HepG2 (cell line): ENCODE measurements at regions not wholly inside any gene's neighbourhood (a gene's known extent, or its start where the extent isn't known, plus 50 kb on each side); places are given as distances from the start of the nearest gene placed in this dataset.

Experiments used
- DNMT3B ChIP-seq: conservative IDR thresholded peaks from 2 replicates; pipeline ENCODE4 v1.6.1; 2016; ENCODE audit warnings: missing biosample characterization, control low read depth
- GABPB1 ChIP-seq: IDR thresholded peaks from 2 replicates; pipeline ENCODE4 v1.6.1; 2016; ENCODE audit warnings: mild to moderate bottlenecking, missing genetic modification reagents, moderate library complexity, missing compliant biosample characterization
- HDAC2 ChIP-seq: sonication (generic); formaldehyde crosslinking; IDR thresholded peaks from 2 replicates; pipeline ENCODE4 v1.4.0; 2020; ENCODE audit warnings: missing genetic modification reagents
- HNF4A ChIP-seq: sonication (generic); formaldehyde crosslinking; IDR thresholded peaks from 2 replicates; pipeline ENCODE4 v1.4.0; 2020; ENCODE audit warnings: missing genetic modification reagents
- MATR3 ChIP-seq: sonication (generic); formaldehyde crosslinking; IDR thresholded peaks from 2 replicates; pipeline ENCODE4 v1.4.0; 2020; ENCODE audit warnings: missing genetic modification reagents
- MYNN ChIP-seq: sonication (generic); formaldehyde crosslinking; IDR thresholded peaks from 2 replicates; pipeline ENCODE4 v1.4.0; 2020; ENCODE audit warnings: mild to moderate bottlenecking, low read depth, missing genetic modification reagents
- MZF1 ChIP-seq: sonication (generic); formaldehyde crosslinking; IDR thresholded peaks from 2 replicates; pipeline ENCODE4 v1.8.1; 2023; ENCODE audit warnings: mild to moderate bottlenecking, missing genetic modification reagents, borderline replicate concordance
- NCOA5 ChIP-seq: sonication (generic); formaldehyde crosslinking; IDR thresholded peaks from 2 replicates; pipeline ENCODE4 v1.4.0; 2020; ENCODE audit warnings: missing genetic modification reagents
- POGZ ChIP-seq: sonication (generic); formaldehyde crosslinking; IDR thresholded peaks from 2 replicates; pipeline ENCODE4 v1.4.0; 2020; ENCODE audit warnings: mild to moderate bottlenecking, missing genetic modification reagents
- SAP130 ChIP-seq: IDR thresholded peaks from 2 replicates; pipeline ENCODE4 v1.6.1; 2016; ENCODE audit warnings: low read depth
- SNAPC2 ChIP-seq: sonication (generic); formaldehyde crosslinking; IDR thresholded peaks from 2 replicates; pipeline ENCODE4 v1.8.1; 2022; ENCODE audit warnings: mild to moderate bottlenecking, missing genetic modification reagents
- ZBTB44 ChIP-seq: sonication (generic); formaldehyde crosslinking; IDR thresholded peaks from 2 replicates; pipeline ENCODE4 v1.4.0; 2020; ENCODE audit warnings: missing genetic modification reagents
- ZFP36L1 ChIP-seq: sonication (generic); formaldehyde crosslinking; IDR thresholded peaks from 2 replicates; pipeline ENCODE4 v1.8.0; 2022; ENCODE audit warnings: mild to moderate bottlenecking, missing genetic modification reagents, moderate library complexity
- ZMYM3 ChIP-seq: sonication (generic); formaldehyde crosslinking; IDR thresholded peaks from 2 replicates; pipeline ENCODE4 v1.5.1; 2020; ENCODE audit warnings: mild to moderate bottlenecking, missing genetic modification reagents
- ZNF234 ChIP-seq: sonication (generic); formaldehyde crosslinking; conservative IDR thresholded peaks from 2 replicates; pipeline ENCODE4 v1.5.1; 2020; ENCODE audit warnings: mild to moderate bottlenecking, missing genetic modification reagents
- ZNF296 ChIP-seq: sonication (generic); formaldehyde crosslinking; conservative IDR thresholded peaks from 2 replicates; pipeline ENCODE4 v1.5.0; 2020; ENCODE audit warnings: mild to moderate bottlenecking, missing genetic modification reagents
- ZNF782 ChIP-seq: sonication (generic); formaldehyde crosslinking; IDR thresholded peaks from 2 replicates; pipeline ENCODE4 v1.4.0; 2020; ENCODE audit warnings: missing genetic modification reagents, mild to moderate bottlenecking, borderline replicate concordance
- TF ChIP-seq, protein P1 (sequence below): sonication (generic); formaldehyde crosslinking; IDR thresholded peaks from 2 replicates; pipeline ENCODE4 v1.9.0; 2021; ENCODE audit warnings: mild to moderate bottlenecking, missing genetic modification reagents

DNA sequence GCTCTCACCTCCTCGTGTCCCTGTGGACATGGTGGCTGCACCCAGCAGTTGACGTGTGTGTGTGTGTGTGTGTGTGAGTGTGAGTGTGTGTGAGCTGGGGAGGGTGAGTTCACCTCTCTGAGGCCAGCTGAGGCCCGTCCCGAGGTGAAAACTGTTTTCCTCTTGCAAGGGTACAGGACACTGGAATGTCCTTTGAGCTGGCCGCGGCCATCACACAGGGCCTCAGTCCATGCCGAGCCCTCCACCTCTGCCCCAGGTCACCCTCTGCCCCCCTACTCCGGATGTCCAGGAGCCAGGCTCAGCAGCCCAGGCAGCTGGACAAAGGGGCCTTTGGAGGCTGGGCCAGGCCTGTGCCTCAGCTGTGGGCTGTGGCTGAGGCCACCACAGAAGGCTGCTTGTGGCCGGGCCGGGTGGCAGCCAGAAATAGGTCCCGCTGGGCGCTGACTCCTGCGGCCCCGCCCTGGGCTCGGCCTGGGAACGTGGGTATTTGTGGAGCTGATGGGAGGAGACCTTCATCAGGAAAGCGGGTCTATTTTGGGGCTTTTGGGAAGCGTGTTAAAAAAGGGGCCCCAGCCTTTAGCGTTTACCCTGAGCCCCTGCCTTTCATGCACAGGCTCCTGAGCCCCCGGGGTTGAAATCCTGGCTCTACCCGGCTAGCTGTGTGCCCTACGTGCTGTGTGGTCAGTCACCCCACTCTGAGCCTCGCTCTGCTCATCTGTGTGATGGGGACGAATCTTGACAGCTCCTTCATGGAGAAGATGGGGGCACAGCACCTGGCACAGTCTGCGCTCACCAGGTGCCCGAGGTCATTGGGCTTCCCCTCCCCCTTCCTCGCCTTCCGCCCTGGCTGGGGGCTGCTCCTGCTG, 75.1 kb upstream of the IER5L start (continued):
- TF ChIP-seq ZNF234 = no peak
- TF ChIP-seq SAP130 (CRISPR knock-in tag) = peak; percentile 87
- no peak for TF ChIP-seq ZNF782
- TF ChIP-seq MYNN (CRISPR knock-in tag) = no peak
- peak; percentile 68 for TF ChIP-seq HDAC2 (CRISPR knock-in tag)
- TF ChIP-seq ZBTB44 (CRISPR knock-in tag) = no peak
- peak; percentile 73; the same call in 1 of the 2 replicates for TF ChIP-seq POGZ
- TF ChIP-seq ZFP36L1 (CRISPR knock-in tag) = peak; percentile 66; the same call in 1 of the 2 replicates
- no peak for TF ChIP-seq SNAPC2
- TF ChIP-seq HNF4A (CRISPR knock-in tag) = peak; percentile 71
- TF ChIP-seq ZMYM3 (CRISPR knock-in tag) = peak; percentile 83
- TF ChIP-seq DNMT3B = no peak
- 0 out of 2 replicates have a peak, but pooled peaks have one; percentile 39 for TF ChIP-seq MZF1 (CRISPR knock-in tag)
- no peak for TF ChIP-seq MATR3 (CRISPR knock-in tag)
- peak; percentile 98 for TF ChIP-seq ZNF296 (CRISPR knock-in tag)
- TF ChIP-seq, protein P1, sequence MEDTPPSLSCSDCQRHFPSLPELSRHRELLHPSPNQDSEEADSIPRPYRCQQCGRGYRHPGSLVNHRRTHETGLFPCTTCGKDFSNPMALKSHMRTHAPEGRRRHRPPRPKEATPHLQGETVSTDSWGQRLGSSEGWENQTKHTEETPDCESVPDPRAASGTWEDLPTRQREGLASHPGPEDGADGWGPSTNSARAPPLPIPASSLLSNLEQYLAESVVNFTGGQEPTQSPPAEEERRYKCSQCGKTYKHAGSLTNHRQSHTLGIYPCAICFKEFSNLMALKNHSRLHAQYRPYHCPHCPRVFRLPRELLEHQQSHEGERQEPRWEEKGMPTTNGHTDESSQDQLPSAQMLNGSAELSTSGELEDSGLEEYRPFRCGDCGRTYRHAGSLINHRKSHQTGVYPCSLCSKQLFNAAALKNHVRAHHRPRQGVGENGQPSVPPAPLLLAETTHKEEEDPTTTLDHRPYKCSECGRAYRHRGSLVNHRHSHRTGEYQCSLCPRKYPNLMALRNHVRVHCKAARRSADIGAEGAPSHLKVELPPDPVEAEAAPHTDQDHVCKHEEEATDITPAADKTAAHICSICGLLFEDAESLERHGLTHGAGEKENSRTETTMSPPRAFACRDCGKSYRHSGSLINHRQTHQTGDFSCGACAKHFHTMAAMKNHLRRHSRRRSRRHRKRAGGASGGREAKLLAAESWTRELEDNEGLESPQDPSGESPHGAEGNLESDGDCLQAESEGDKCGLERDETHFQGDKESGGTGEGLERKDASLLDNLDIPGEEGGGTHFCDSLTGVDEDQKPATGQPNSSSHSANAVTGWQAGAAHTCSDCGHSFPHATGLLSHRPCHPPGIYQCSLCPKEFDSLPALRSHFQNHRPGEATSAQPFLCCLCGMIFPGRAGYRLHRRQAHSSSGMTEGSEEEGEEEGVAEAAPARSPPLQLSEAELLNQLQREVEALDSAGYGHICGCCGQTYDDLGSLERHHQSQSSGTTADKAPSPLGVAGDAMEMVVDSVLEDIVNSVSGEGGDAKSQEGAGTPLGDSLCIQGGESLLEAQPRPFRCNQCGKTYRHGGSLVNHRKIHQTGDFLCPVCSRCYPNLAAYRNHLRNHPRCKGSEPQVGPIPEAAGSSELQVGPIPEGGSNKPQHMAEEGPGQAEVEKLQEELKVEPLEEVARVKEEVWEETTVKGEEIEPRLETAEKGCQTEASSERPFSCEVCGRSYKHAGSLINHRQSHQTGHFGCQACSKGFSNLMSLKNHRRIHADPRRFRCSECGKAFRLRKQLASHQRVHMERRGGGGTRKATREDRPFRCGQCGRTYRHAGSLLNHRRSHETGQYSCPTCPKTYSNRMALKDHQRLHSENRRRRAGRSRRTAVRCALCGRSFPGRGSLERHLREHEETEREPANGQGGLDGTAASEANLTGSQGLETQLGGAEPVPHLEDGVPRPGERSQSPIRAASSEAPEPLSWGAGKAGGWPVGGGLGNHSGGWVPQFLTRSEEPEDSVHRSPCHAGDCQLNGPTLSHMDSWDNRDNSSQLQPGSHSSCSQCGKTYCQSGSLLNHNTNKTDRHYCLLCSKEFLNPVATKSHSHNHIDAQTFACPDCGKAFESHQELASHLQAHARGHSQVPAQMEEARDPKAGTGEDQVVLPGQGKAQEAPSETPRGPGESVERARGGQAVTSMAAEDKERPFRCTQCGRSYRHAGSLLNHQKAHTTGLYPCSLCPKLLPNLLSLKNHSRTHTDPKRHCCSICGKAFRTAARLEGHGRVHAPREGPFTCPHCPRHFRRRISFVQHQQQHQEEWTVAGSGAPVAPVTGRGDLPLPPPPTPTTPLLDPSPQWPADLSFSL (CRISPR knock-in tag) = peak; percentile 91
- no peak for TF ChIP-seq NCOA5 (CRISPR knock-in tag)
- peak; percentile 65; the same call in 1 of the 2 replicates for TF ChIP-seq GABPB1 (CRISPR knock-in tag)
